GM23248 (cell line): ENCODE measurements at regions not wholly inside any gene's neighbourhood (a gene's known extent, or its start where the extent isn't known, plus 50 kb on each side); places are given as distances from the start of the nearest gene placed in this dataset.

Source experiments
- DNase-seq: peaks from one replicate; pipeline ENCODE4 v3.0.0-alpha.2; 2015
- H2AFZ ChIP-seq: fragments of 200-600 bp; sonication (generic); 2 replicates; pipeline ENCODE4 v1.6.1; 2016; ENCODE audit warnings: antibody characterized with exemption
- H3F3A ChIP-seq: fragments of 200-600 bp; sonication (generic); 2 replicates; pipeline ENCODE4 v1.6.1; 2016; ENCODE audit warnings: mild to moderate bottlenecking, antibody characterized with exemption, mixed run types; ENCODE audit not compliant: insufficient read depth
- H3K27ac ChIP-seq: fragments of 200-600 bp; sonication (generic); 2 replicates; pipeline ENCODE4 v1.5.1; 2016; ENCODE audit warnings: mild to moderate bottlenecking
- H3K27me3 ChIP-seq: fragments of 200-600 bp; sonication (generic); replicated peaks from 2 replicates; pipeline ENCODE4 v1.6.1; 2016; ENCODE audit warnings: mild to moderate bottlenecking; ENCODE audit not compliant: insufficient read depth
- H3K36me3 ChIP-seq: fragments of 200-600 bp; sonication (generic); 2 replicates; pipeline ENCODE4 v1.6.1; 2016; ENCODE audit warnings: low read depth, mild to moderate bottlenecking
- H3K4me1 ChIP-seq: fragments of 200-600 bp; sonication (generic); 2 replicates; pipeline ENCODE4 v1.6.1; 2016; ENCODE audit warnings: mild to moderate bottlenecking; ENCODE audit not compliant: insufficient read depth
- H3K4me2 ChIP-seq: fragments of 200-600 bp; sonication (generic); one replicate; pipeline ENCODE4 v1.6.1; 2016; ENCODE audit warnings: mild to moderate bottlenecking; ENCODE audit not compliant: unreplicated experiment
- H3K4me3 ChIP-seq: fragments of 200-600 bp; sonication (generic); 2 replicates; pipeline ENCODE4 v1.5.1; 2016; ENCODE audit warnings: mild to moderate bottlenecking
- H3K79me2 ChIP-seq: fragments of 200-600 bp; sonication (generic); 2 replicates; pipeline ENCODE4 v1.6.1; 2016; ENCODE audit warnings: mild to moderate bottlenecking; ENCODE audit not compliant: insufficient read depth
- H3K9ac ChIP-seq: fragments of 200-600 bp; sonication (generic); 2 replicates; pipeline ENCODE4 v1.6.1; 2016; ENCODE audit warnings: mild to moderate bottlenecking
- H3K9me2 ChIP-seq: fragments of 200-600 bp; sonication (generic); 2 replicates; pipeline ENCODE4 v1.6.1; 2016; ENCODE audit warnings: mixed run types, mild to moderate bottlenecking, moderate library complexity; ENCODE audit not compliant: insufficient read depth
- H3K9me3 ChIP-seq: fragments of 200-600 bp; sonication (generic); one replicate; pipeline ENCODE4 v1.6.1; 2017; ENCODE audit warnings: low read depth
- H4K20me1 ChIP-seq: fragments of 200-600 bp; sonication (generic); 2 replicates; pipeline ENCODE4 v1.6.0; 2016; ENCODE audit not compliant: insufficient read depth
- EZH2 ChIP-seq: fragments of 200-600 bp; sonication (generic); IDR thresholded peaks from 2 replicates; pipeline ENCODE4 v1.6.1; 2018; ENCODE audit warnings: antibody characterized with exemption, mild to moderate bottlenecking; ENCODE audit not compliant: insufficient read depth, poor library complexity, severe bottlenecking
- EZH2phosphoT487 ChIP-seq: fragments of 200-600 bp; sonication (generic); IDR thresholded peaks from 2 replicates; pipeline ENCODE4 v1.6.1; 2018; ENCODE audit warnings: antibody characterized with exemption, moderate library complexity, mild to moderate bottlenecking, low read depth; ENCODE audit not compliant: insufficient read depth
- WGBS, 2 experiments: methylation state at CpG; one replicate each; pipeline ENCODE4 v1.1.6; 2015 to 2017; ENCODE audit warnings: low lambda C conversion rate in 2 of 2, low coverage in 1 of 2; ENCODE audit errors: missing lambda C conversion rate in 2 of 2; 5-methylcytosine and 5-hydroxymethylcytosine counted together
- in situ Hi-C: fragments of 300-500 bp; cut with MboI; formaldehyde crosslinking; loops from 2 replicates; pipeline ENCODE4 v1.15.0; 2020

DNA sequence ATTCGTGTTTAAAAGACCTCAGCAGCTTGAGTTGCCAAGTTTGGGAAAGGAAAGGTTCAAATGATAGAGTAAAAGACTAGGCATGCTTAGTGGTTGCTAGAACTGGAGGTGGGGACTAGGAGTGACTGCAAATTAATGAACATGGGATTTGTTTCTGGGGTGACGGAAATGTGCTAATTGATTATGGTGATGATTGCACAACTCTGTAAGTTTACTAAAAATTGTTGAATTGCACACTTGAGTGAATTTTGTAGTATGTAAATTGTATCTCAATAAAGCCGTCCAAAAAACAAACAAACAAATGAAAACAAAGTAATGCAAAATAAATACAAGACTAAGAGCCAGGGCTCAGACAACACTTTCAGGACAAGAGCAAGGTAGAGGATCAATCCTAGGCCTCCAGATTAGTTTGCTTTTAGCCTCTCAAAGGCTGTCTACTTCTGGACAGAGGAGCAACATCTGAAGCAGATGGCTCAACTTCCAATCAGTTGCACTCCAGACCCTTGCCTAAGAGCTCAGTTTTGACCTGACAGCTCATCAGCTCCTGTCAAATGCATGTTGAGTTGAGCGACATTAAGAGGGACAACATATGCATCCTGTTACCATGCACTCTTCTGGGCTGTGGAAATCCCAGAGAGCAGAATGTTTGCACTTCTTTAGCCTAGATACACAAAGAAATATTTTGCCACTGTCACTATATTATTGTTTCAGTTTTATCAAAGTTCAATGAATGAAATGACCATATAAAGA lies 111.2 kb upstream of the ASIC2 start:
- Histone ChIP-seq H3K4me1 (no peaks in the 10 kb centered on the region), H4K20me1 (no peaks in the 10 kb centered on the region), H3K9ac (no peak overlapping the region), H3K27ac (no peak overlapping the region), H3K9me3 (no peaks in the 10 kb centered on the region), H3K4me3 (no peak overlapping the region), H3K36me3 (no peaks in the 10 kb centered on the region), H2AFZ (no peak overlapping the region), H3K4me2 (no peak overlapping the region), H3K27me3 (no peaks in the 10 kb centered on the region), H3F3A (no peaks in the 10 kb centered on the region), H3K79me2 (no peaks in the 10 kb centered on the region), H3K9me2 (no peaks in the 10 kb centered on the region)
- in situ Hi-C loops = no loop called here
- WGBS, 2 experiments = 24 to 30% methylated on average over 4 of the region's 4 CpGs
- no peak for DNase-seq
- TF ChIP-seq EZH2 = no peak
- TF ChIP-seq EZH2phosphoT487 = no peak

GRCh38 chr17:33416131-33416530 lies 123.0 kb upstream of the ASIC2 start:
- no peaks in the 10 kb centered on the region for H3F3A ChIP-seq
- no peak overlapping the region for H3K9ac ChIP-seq
- no peaks in the 10 kb centered on the region for H3K79me2 ChIP-seq
- H3K4me2 ChIP-seq = no peak overlapping the region
- no peaks in the 10 kb centered on the region for H4K20me1 ChIP-seq
- H3K36me3 ChIP-seq = no peaks in the 10 kb centered on the region
- H3K4me3 ChIP-seq = no peak overlapping the region
- in situ Hi-C loops = no loop called here
- no peak for TF ChIP-seq EZH2phosphoT487
- no peaks in the 10 kb centered on the region for H3K27me3 ChIP-seq
- no peak for DNase-seq
- H3K27ac ChIP-seq = no peak overlapping the region
- no peaks in the 10 kb centered on the region for H3K9me3 ChIP-seq
- H3K4me1 ChIP-seq = no peaks in the 10 kb centered on the region
- WGBS, 2 experiments = 10 to 11% methylated on average over 2 of the region's 2 CpGs
- no peaks in the 10 kb centered on the region for H3K9me2 ChIP-seq
- H2AFZ ChIP-seq = no peak overlapping the region

GRCh38 chr17:33421933-33422332 lies 128.8 kb upstream of the ASIC2 start:
- Histone ChIP-seq H3K9me2 (no peaks in the 10 kb centered on the region), H2AFZ (no peak overlapping the region), H3K4me2 (no peak overlapping the region), H3K36me3 (no peaks in the 10 kb centered on the region), H3K4me3 (no peak overlapping the region), H3K4me1 (no peaks in the 10 kb centered on the region), H3K9ac (no peak overlapping the region), H4K20me1 (no peaks in the 10 kb centered on the region), H3F3A (no peaks in the 10 kb centered on the region), H3K27ac (no peak overlapping the region), H3K9me3 (no peaks in the 10 kb centered on the region), H3K27me3 (no peaks in the 10 kb centered on the region), H3K79me2 (no peaks in the 10 kb centered on the region)
- WGBS, 2 experiments = 28 to 37% methylated on average over 3 of the region's 3 CpGs
- in situ Hi-C loops = no loop called here
- TF ChIP-seq EZH2phosphoT487 (no peak), EZH2 (no peak)
- no peak for DNase-seq

DNA sequence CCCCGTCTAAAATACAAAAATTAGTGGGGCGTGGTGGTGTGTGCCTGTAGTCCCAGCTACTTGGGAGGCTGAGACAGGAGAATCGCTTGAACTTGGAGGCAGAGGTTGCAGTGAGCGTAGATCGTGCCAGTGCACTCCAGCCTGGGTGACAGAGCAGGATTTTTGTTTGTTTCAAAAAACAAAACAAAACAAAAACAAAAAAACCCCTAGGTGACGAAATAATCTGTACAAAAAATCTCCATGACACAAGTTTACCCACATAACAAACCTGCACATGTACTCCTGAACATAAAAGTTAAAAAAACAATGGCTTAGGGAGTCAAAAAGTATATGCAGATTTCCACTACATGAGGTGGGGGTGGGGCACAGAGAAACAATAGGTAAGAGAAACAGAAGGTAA lies 140.5 kb upstream of the ASIC2 start:
- Histone ChIP-seq H2AFZ (no peak overlapping the region), H3K36me3 (no peaks in the 10 kb centered on the region), H3K9me2 (no peaks in the 10 kb centered on the region), H3K9ac (no peak overlapping the region), H3F3A (peaks cover 8% of the 10 kb centered on the region; the same call in 1 of the 2 replicates), H3K27ac (no peak overlapping the region), H3K9me3 (no peaks in the 10 kb centered on the region), H3K79me2 (no peaks in the 10 kb centered on the region), H3K4me2 (no peak overlapping the region), H3K27me3 (no peaks in the 10 kb centered on the region), H3K4me3 (no peak overlapping the region), H3K4me1 (peaks cover 8% of the 10 kb centered on the region; the same call in 1 of the 2 replicates), H4K20me1 (no peaks in the 10 kb centered on the region)
- no peak for DNase-seq
- 40 to 48% methylated on average over 6 of the region's 6 CpGs for WGBS, 2 experiments
- in situ Hi-C loops = no loop called here
- TF ChIP-seq EZH2phosphoT487 (no peak), EZH2 (no peak)

GRCh38 chr17:33434841-33435240 lies 141.7 kb upstream of the ASIC2 start:
- no peak overlapping the region for H3K4me2 ChIP-seq
- H3K27ac ChIP-seq = no peak overlapping the region
- DNase-seq = no peak
- in situ Hi-C loops = no loop called here
- H3F3A ChIP-seq = peaks cover 8% of the 10 kb centered on the region; the same call in 1 of the 2 replicates
- H3K27me3 ChIP-seq = no peaks in the 10 kb centered on the region
- peaks cover 8% of the 10 kb centered on the region; the same call in 1 of the 2 replicates for H3K4me1 ChIP-seq
- H3K36me3 ChIP-seq = no peaks in the 10 kb centered on the region
- H3K9me2 ChIP-seq = no peaks in the 10 kb centered on the region
- H3K9ac ChIP-seq = no peak overlapping the region
- no peaks in the 10 kb centered on the region for H3K79me2 ChIP-seq
- no peaks in the 10 kb centered on the region for H4K20me1 ChIP-seq
- no peak for TF ChIP-seq EZH2
- TF ChIP-seq EZH2phosphoT487 = no peak
- H3K9me3 ChIP-seq = no peaks in the 10 kb centered on the region
- no peak overlapping the region for H3K4me3 ChIP-seq
- H2AFZ ChIP-seq = no peak overlapping the region
